A673 (cell line): ENCODE measurements at regions not wholly inside any gene's neighbourhood (a gene's known extent, or its start where the extent isn't known, plus 50 kb on each side); places are given as distances from the start of the nearest gene placed in this dataset.

ENCODE experiments used
- BruUV-seq: library from RNA; stranded (reverse); fragments of 400-500 nt; replicated peaks from 2 replicates; lab custom pipeline; 2021; lab: Mats Ljungman, UMichigan
- CTCF ChIA-PET: fragments of 300-600 bp; sonication (Branson Sonifier 250); formaldehyde crosslinking; loops from one replicate; lab custom pipeline; 2022; ENCODE audit warnings: antibody characterized with exemption; lab: Charles Lee
- POLR2A ChIA-PET: fragments of 300-600 bp; sonication (Branson Sonifier 250); formaldehyde crosslinking; loops from one replicate; lab custom pipeline; 2022; ENCODE audit warnings: antibody characterized with exemption; ENCODE audit not compliant: low non-redundant PET; lab: Charles Lee
- DNase-seq: peaks from one replicate; pipeline ENCODE4 v3.0.0-alpha.2; 2015; ENCODE audit warnings: low spot score
- H3K27ac ChIP-seq: fragments of 200-600 bp; sonication (generic); 2 replicates; pipeline ENCODE4 v1.5.1; 2016; ENCODE audit warnings: mixed run types, low read depth, mild to moderate bottlenecking, mixed read lengths, antibody characterized with exemption, low read length; ENCODE audit not compliant: poor library complexity, severe bottlenecking
- H3K27me3 ChIP-seq: fragments of 200-600 bp; sonication (generic); replicated peaks from 2 replicates; pipeline ENCODE4 v1.6.1; 2017; ENCODE audit warnings: mixed run types, low read depth, mild to moderate bottlenecking, mixed read lengths, antibody characterized with exemption, low read length; ENCODE audit not compliant: insufficient read depth, poor library complexity
- H3K36me3 ChIP-seq: fragments of 200-600 bp; sonication (generic); 2 replicates; pipeline ENCODE4 v1.6.1; 2016; ENCODE audit warnings: mixed run types, mild to moderate bottlenecking, mixed read lengths, antibody characterized with exemption, low read length; ENCODE audit not compliant: insufficient read depth, poor library complexity, severe bottlenecking
- H3K4me1 ChIP-seq: fragments of 200-600 bp; sonication (generic); 2 replicates; pipeline ENCODE4 v1.6.1; 2017; ENCODE audit warnings: mixed run types, mild to moderate bottlenecking, mixed read lengths, antibody characterized with exemption, low read length; ENCODE audit not compliant: insufficient read depth, poor library complexity, severe bottlenecking
- H3K4me3 ChIP-seq: fragments of 200-600 bp; sonication (generic); 2 replicates; pipeline ENCODE4 v1.5.1; 2016; ENCODE audit warnings: low read depth, mixed run types, mild to moderate bottlenecking, mixed read lengths, low read length; ENCODE audit not compliant: poor library complexity, severe bottlenecking
- H3K9me3 ChIP-seq: fragments of 200-600 bp; sonication (generic); 2 replicates; pipeline ENCODE4 v1.6.1; 2016; ENCODE audit warnings: mixed run types, low read depth, mild to moderate bottlenecking, mixed read lengths, antibody characterized with exemption, low read length; ENCODE audit not compliant: poor library complexity, severe bottlenecking
- CTCF ChIP-seq: fragments of 300-800, 200-600 bp; sonication (generic); conservative IDR thresholded peaks from 2 replicates; pipeline ENCODE4 v1.5.1; 2017; ENCODE audit warnings: low read depth, mild to moderate bottlenecking, antibody characterized with exemption, low read length, moderate library complexity, mixed read lengths
- EZH2 ChIP-seq: fragments of 200-600 bp; sonication (generic); IDR thresholded peaks from 2 replicates; pipeline ENCODE4 v1.6.1; 2017; ENCODE audit warnings: borderline replicate concordance, low read depth, mild to moderate bottlenecking, mixed read lengths, antibody characterized with exemption, low read length; ENCODE audit not compliant: poor library complexity, severe bottlenecking
- intact Hi-C: fragments of 100-400 bp; cut with micrococcal nuclease; formaldehyde crosslinking; loops from one replicate; pipeline ENCODE4 v1.10.0; 2022; ENCODE audit not compliant: unreplicated experiment

DNA sequence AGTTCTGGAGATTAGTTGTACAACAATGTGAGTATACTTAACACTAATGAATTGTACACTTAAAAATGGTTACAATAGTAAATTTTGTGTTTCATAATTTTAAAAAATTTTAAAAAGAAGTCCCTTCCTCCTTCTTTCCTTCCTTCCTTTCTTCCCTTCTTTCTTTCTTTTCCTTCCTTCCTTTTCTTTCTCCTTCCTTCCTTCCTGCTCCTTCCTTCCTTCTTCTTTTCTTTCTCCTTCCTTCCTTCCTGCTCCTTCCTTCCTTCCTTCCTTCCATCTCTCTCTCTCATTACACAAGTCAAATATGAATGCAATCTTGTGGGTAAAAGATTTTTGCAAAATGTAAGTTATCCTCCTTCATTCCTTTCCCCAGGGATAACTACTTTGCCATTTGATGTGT lies 97.1 kb upstream of the TBCA start:
- H3K36me3 ChIP-seq = no peaks in the 10 kb centered on the region
- CTCF ChIA-PET = no interaction called here
- POLR2A ChIA-PET = no interaction called here
- DNase-seq = no peak
- no peaks in the 10 kb centered on the region for H3K27me3 ChIP-seq
- no peak for TF ChIP-seq EZH2
- no peak for TF ChIP-seq CTCF
- BruUV-seq = no TSS peak
- no peaks in the 10 kb centered on the region for H3K4me1 ChIP-seq
- intact Hi-C loops = no loop called here
- no peak overlapping the region for H3K27ac ChIP-seq
- no peaks in the 10 kb centered on the region for H3K9me3 ChIP-seq
- no peak overlapping the region for H3K4me3 ChIP-seq

GRCh38 chr5:77871946-77872345 lies 95.8 kb upstream of the TBCA start:
- Histone ChIP-seq H3K36me3 (no peaks in the 10 kb centered on the region), H3K27me3 (no peaks in the 10 kb centered on the region), H3K4me3 (no peak overlapping the region), H3K4me1 (no peaks in the 10 kb centered on the region), H3K27ac (no peak overlapping the region), H3K9me3 (no peaks in the 10 kb centered on the region)
- no TSS peak for BruUV-seq
- TF ChIP-seq CTCF = no peak
- TF ChIP-seq EZH2 = no peak
- POLR2A ChIA-PET = no interaction called here
- CTCF ChIA-PET = no interaction called here
- DNase-seq = no peak
- intact Hi-C loops = no loop called here

DNA sequence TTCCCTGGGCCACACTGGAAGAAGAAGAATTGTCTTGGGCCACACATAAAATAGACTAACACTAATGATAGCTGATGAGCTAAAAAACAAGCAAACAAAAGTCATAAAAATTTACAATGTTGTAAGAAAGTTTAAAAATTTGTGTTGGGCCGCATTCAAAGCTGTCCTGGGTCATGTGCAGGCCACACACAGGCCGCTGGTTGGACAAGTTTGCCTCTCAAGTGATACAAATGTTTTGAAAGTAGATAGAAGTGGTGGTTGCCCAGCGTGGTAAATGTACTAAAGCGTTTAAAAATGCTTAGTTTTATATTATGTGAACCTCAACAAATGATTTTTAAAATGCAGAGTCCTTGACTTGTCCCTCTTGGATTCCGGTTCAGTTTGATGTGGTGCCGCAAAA lies 94.9 kb upstream of the TBCA start:
- BruUV-seq = no TSS peak
- intact Hi-C loops = no loop called here
- no peak overlapping the region for H3K27ac ChIP-seq
- H3K9me3 ChIP-seq = no peaks in the 10 kb centered on the region
- TF ChIP-seq EZH2 (no peak), CTCF (no peak)
- POLR2A ChIA-PET = no interaction called here
- H3K36me3 ChIP-seq = no peaks in the 10 kb centered on the region
- H3K4me3 ChIP-seq = no peak overlapping the region
- CTCF ChIA-PET = no interaction called here
- H3K27me3 ChIP-seq = no peaks in the 10 kb centered on the region
- no peaks in the 10 kb centered on the region for H3K4me1 ChIP-seq
- DNase-seq = no peak
